Spleen (tissue), 11 donors: ENCODE measurements at regions not wholly inside any gene's neighbourhood (a gene's known extent, or its start where the extent isn't known, plus 50 kb on each side); places are given as distances from the start of the nearest gene placed in this dataset.

ENCODE experiments used
- DNase-seq: peaks from one replicate; pipeline ENCODE4 v3.0.0-alpha.2; 2020
- H3K27ac ChIP-seq, 8 donors: fragments of 200-600 bp; sonication (generic) in 7 of 8; 1 replicate in 4 of 8; 2 replicates in 4 of 8; pipeline versions ENCODE4 v1.5.0 to v1.8.0; 2016 to 2021; ENCODE audit warnings: inconsistent platforms in 4 of 8, mild to moderate bottlenecking in 4 of 8, moderate library complexity in 1 of 8
- H3K27me3 ChIP-seq, 7 donors: fragments of 200-600 bp; sonication (generic) in 6 of 7; replicated peaks in 1 of 7; 1 replicate in 4 of 7; 2 replicates in 3 of 7; pipeline versions ENCODE4 v1.5.0 to v1.8.0; 2016 to 2021; ENCODE audit warnings: inconsistent platforms in 3 of 7, mild to moderate bottlenecking in 1 of 7
- H3K36me3 ChIP-seq, 6 donors: fragments of 200-600 bp; sonication (generic) in 5 of 6; 1 replicate in 4 of 6; 2 replicates in 2 of 6; pipeline versions ENCODE4 v1.5.0 to v1.8.0; 2016 to 2021; ENCODE audit warnings: inconsistent platforms in 2 of 6
- H3K4me1 ChIP-seq, 6 donors: fragments of 200-600 bp; sonication (generic) in 5 of 6; 1 replicate in 3 of 6; 2 replicates in 3 of 6; pipeline versions ENCODE4 v1.5.0 to v1.8.0; 2016 to 2021; ENCODE audit warnings: inconsistent platforms in 3 of 6
- H3K4me3 ChIP-seq, 8 donors: fragments of 200-600 bp; sonication (generic) in 7 of 8; 1 replicate in 4 of 8; 2 replicates in 4 of 8; pipeline versions ENCODE4 v1.5.0 to v1.8.0; 2016 to 2021; ENCODE audit warnings: inconsistent platforms in 4 of 8, mild to moderate bottlenecking in 4 of 8, moderate library complexity in 2 of 8
- H3K9me3 ChIP-seq, 8 donors: fragments of 200-600 bp; sonication (generic) in 7 of 8; 1 replicate in 4 of 8; 2 replicates in 4 of 8; pipeline versions ENCODE4 v1.5.0 to v1.8.0; 2016 to 2021; ENCODE audit warnings: inconsistent platforms in 4 of 8
- CTCF ChIP-seq, 11 experiments: fragments of 200-600 bp in 7 of 11; fragments of 450-650 bp in 4 of 11; sonication (generic) in 4 of 11; IDR thresholded peaks in 8 of 11; conservative IDR thresholded peaks in 3 of 11; 1 replicate in 7 of 11; 2 replicates in 4 of 11; pipeline versions ENCODE4 v1.4.0 to v1.8.0; 2016 to 2021; ENCODE audit warnings: antibody characterized with exemption in 11 of 11, inconsistent platforms in 4 of 11, mild to moderate bottlenecking in 1 of 11
- POLR2A ChIP-seq, 3 donors: fragments of 450-650 bp; IDR thresholded peaks; one replicate each; pipeline ENCODE4 v1.5.1; 2017; ENCODE audit warnings: antibody characterized with exemption in 3 of 3, mild to moderate bottlenecking in 1 of 3
- POLR2AphosphoS5 ChIP-seq, 3 donors: sonication (generic); formaldehyde crosslinking; IDR thresholded peaks; one replicate each; pipeline ENCODE4 v1.5.1; 2017; ENCODE audit warnings: antibody characterized with exemption in 3 of 3
- WGBS, 5 donors: extraction: QIAGEN DNeasy Blood & Tissue Kit in 3 of 5; methylation state at CpG; one replicate each; pipeline versions ENCODE4 v1.1.5 to v1.1.7; 2013 to 2018; 5-methylcytosine and 5-hydroxymethylcytosine counted together
- intact Hi-C: fragments of 100-400 bp; cut with DNase I; formaldehyde crosslinking; loops from one replicate; pipeline ENCODE4 v1.15.0; 2023; ENCODE audit warnings: low total_unique reads
- donor health status: healthy with polysubstance abuse.
- donor health status: DM: no; HTN: no; CAD: no; lungs with moderate emphysema.
- donor health status: DM: no; HTN: no; CAD: no.
- donor health status: Bipolar disorder and iron deficiency.
- donor health status: healthy.
- donor health status: DM: no; HTN: no; CAD: no.
- donor health status: DM: yes; HTN: yes; CAD: no.

- Histone ChIP-seq H3K27me3 (no peaks in the 10 kb centered on the region), H3K9me3 (peaks cover 0 to 4% (median 0%) of the 10 kb centered on the region in 8 donors), H3K36me3 (no peaks in the 10 kb centered on the region), H3K27ac (peak overlapping the region in 3 of 8 donors; percentile 23 to 38 (median 37)), H3K4me3 (no peak overlapping the region), H3K4me1 (peaks cover 0 to 4% (median 0%) of the 10 kb centered on the region in 6 donors)
- TF ChIP-seq POLR2AphosphoS5 (IDR thresholded peaks at IDR 0.05) (peak in 1 of 3 donors; percentile 39), POLR2A (IDR thresholded peaks at IDR 0.05) (no peak)
- DNase-seq: no peak
- intact Hi-C loops: no loop called here
- WGBS, 5 donors: 13 to 43% (median 26%) methylated on average over 5 of the region's 5 CpGs
Observed at GRCh38 chr11:21625982-21626381, 566.9 kb upstream of the ANO5 start.

DNA sequence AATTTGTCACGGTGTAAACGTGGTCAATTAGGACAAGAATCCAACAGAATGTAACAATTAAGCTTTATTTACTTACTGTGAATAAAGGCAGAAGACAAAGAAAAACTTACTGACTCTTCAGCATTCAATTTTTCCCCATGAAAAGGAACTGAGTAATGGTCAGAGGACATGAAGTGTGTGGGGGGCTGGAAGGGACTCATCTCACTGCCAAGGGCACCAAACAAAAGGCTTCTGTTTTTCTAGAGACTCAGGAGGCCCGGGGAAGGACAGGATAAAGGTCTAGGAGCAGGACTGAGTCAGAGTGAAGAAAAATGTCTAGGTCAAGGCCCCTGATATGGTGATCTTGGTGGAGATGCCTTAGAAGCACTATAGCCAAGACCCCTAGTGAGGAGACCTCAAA lies 564.2 kb upstream of the ANO5 start:
- Histone ChIP-seq H3K9me3 (peaks cover 0 to 4% (median 0%) of the 10 kb centered on the region in 8 donors), H3K4me3 (no peak overlapping the region), H3K4me1 (peaks cover 0 to 4% (median 0%) of the 10 kb centered on the region in 6 donors), H3K36me3 (no peaks in the 10 kb centered on the region), H3K27ac (no peak overlapping the region), H3K27me3 (no peaks in the 10 kb centered on the region)
- intact Hi-C loops: no loop called here
- no peak for DNase-seq
- TF ChIP-seq POLR2A (IDR thresholded peaks at IDR 0.05) (no peak), CTCF (IDR thresholded peaks at IDR 0.05 in 8 of 11, conservative IDR thresholded peaks at IDR 0.05 in 3 of 11) (no peak), POLR2AphosphoS5 (IDR thresholded peaks at IDR 0.05) (no peak)
- 63 to 81% (median 76%) methylated on average over 3 of the region's 3 CpGs for WGBS, 5 donors

GRCh38 chr11:21630934-21631478 lies 561.9 kb upstream of the ANO5 start:
- no peak overlapping the region for H3K27ac ChIP-seq
- TF ChIP-seq CTCF (IDR thresholded peaks at IDR 0.05 in 8 of 11, conservative IDR thresholded peaks at IDR 0.05 in 3 of 11) (no peak), POLR2A (IDR thresholded peaks at IDR 0.05) (no peak), POLR2AphosphoS5 (IDR thresholded peaks at IDR 0.05) (no peak)
- H3K4me3 ChIP-seq: no peak overlapping the region
- WGBS, 5 donors: 84 to 97% (median 91%) methylated on average over 1 of the region's 1 CpG
- H3K9me3 ChIP-seq: peaks cover 0 to 4% (median 0%) of the 10 kb centered on the region in 8 donors
- H3K36me3 ChIP-seq: no peaks in the 10 kb centered on the region
- intact Hi-C loops: no loop called here
- H3K4me1 ChIP-seq: no peaks in the 10 kb centered on the region
- DNase-seq: no peak
- H3K27me3 ChIP-seq: no peaks in the 10 kb centered on the region

- H3K9me3 ChIP-seq: peaks cover 0 to 3% (median 0%) of the 10 kb centered on the region in 8 donors
- no peak overlapping the region for H3K4me3 ChIP-seq
- no peaks in the 10 kb centered on the region for H3K27me3 ChIP-seq
- no peak overlapping the region for H3K27ac ChIP-seq
- 83 to 93% (median 90%) methylated on average over 6 to 7 of the region's 7 CpGs for WGBS, 5 donors
- DNase-seq: no peak
- H3K4me1 ChIP-seq: no peaks in the 10 kb centered on the region
- intact Hi-C loops: no loop called here
- no peaks in the 10 kb centered on the region for H3K36me3 ChIP-seq
- no peak for TF ChIP-seq POLR2A (IDR thresholded peaks at IDR 0.05)
- TF ChIP-seq POLR2AphosphoS5 (IDR thresholded peaks at IDR 0.05): no peak
- TF ChIP-seq CTCF (IDR thresholded peaks at IDR 0.05 in 8 of 11, conservative IDR thresholded peaks at IDR 0.05 in 3 of 11): no peak
Observed at GRCh38 chr11:21631991-21632390, 560.9 kb upstream of the ANO5 start.
